Keratinocyte (primary cell): ENCODE measurements at regions not wholly inside any gene's neighbourhood (a gene's known extent, or its start where the extent isn't known, plus 50 kb on each side); places are given as distances from the start of the nearest gene placed in this dataset.

ENCODE experiments used
- DNase-seq: peaks from one replicate; pipeline ENCODE4 v3.0.0-alpha.2; 2011; ENCODE audit warnings: low read depth, missing footprints, low spot score
- FAIRE-seq: peaks from 2 replicates; lab custom pipeline; 2011; peaks lifted over from hg19 to GRCh38; lab: Jason Lieb, UNC
- H2AFZ ChIP-seq: 2 replicates; pipeline ENCODE4 v1.6.0; 2012; ENCODE audit warnings: low read length, control low read depth, inconsistent platforms; ENCODE audit not compliant: control insufficient read depth
- H3K27ac ChIP-seq: 2 replicates; pipeline ENCODE4 v1.5.1; 2011; ENCODE audit warnings: low read length; ENCODE audit not compliant: control insufficient read depth, insufficient read depth
- H3K27me3 ChIP-seq: 3 replicates; pipeline ENCODE4 v1.6.0; 2011; ENCODE audit warnings: low read length; ENCODE audit not compliant: control insufficient read depth, insufficient read depth; ENCODE audit errors: extremely low read depth
- H3K36me3 ChIP-seq, 2 experiments: 2 replicates in 1 of 2; 3 replicates in 1 of 2; pipeline ENCODE4 v1.5.1; 2011; ENCODE audit warnings: low read length in 2 of 2, mild to moderate bottlenecking in 1 of 2; ENCODE audit not compliant: control insufficient read depth in 2 of 2, insufficient read depth in 2 of 2; ENCODE audit errors: extremely low read depth in 1 of 2
- H3K4me1 ChIP-seq: 3 replicates; pipeline ENCODE4 v1.5.1; 2011; ENCODE audit warnings: low read length; ENCODE audit not compliant: control insufficient read depth, insufficient read depth; ENCODE audit errors: extremely low read depth
- H3K4me2 ChIP-seq: 3 replicates; pipeline ENCODE4 v1.6.0; 2011; ENCODE audit warnings: low read depth, low read length; ENCODE audit not compliant: control insufficient read depth, insufficient read depth; ENCODE audit errors: extremely low read depth
- H3K4me3 ChIP-seq, 3 experiments: fragments of 200-600 bp in 1 of 3; sonication (generic) in 1 of 3; 2 replicates in 2 of 3; 3 replicates in 1 of 3; pipeline ENCODE4 v1.5.1; 2011 to 2016; ENCODE audit warnings: low read length in 3 of 3, mild to moderate bottlenecking in 3 of 3, control low read depth in 2 of 3, inconsistent platforms in 1 of 3, low read depth in 1 of 3, mixed read lengths in 1 of 3, mixed run types in 1 of 3, moderate library complexity in 1 of 3; ENCODE audit not compliant: control insufficient read depth in 2 of 3, insufficient read depth in 2 of 3; ENCODE audit errors: extremely low read depth in 1 of 3
- H3K79me2 ChIP-seq: 2 replicates; pipeline ENCODE4 v1.6.0; 2012; ENCODE audit warnings: low read length; ENCODE audit not compliant: control insufficient read depth, insufficient read depth
- H3K9ac ChIP-seq: 3 replicates; pipeline ENCODE4 v1.6.0; 2011; ENCODE audit warnings: low read length; ENCODE audit not compliant: control insufficient read depth, insufficient read depth; ENCODE audit errors: extremely low read depth
- H3K9me1 ChIP-seq: 3 replicates; pipeline ENCODE4 v1.6.0; 2011; ENCODE audit warnings: low read length; ENCODE audit not compliant: control insufficient read depth, insufficient read depth; ENCODE audit errors: extremely low read depth
- H3K9me3 ChIP-seq: 2 replicates; pipeline ENCODE4 v1.5.1; 2012; ENCODE audit warnings: low read depth, low read length; ENCODE audit not compliant: control insufficient read depth
- H4K20me1 ChIP-seq: 3 replicates; pipeline ENCODE4 v1.6.0; 2011; ENCODE audit warnings: low read length; ENCODE audit not compliant: control insufficient read depth, insufficient read depth; ENCODE audit errors: extremely low read depth
- EZH2 ChIP-seq: IDR thresholded peaks from one replicate; pipeline ENCODE4 v1.6.1; 2012; ENCODE audit warnings: inconsistent platforms, mild to moderate bottlenecking, low read length, moderate library complexity
- dilution Hi-C: fragments of 300-500 bp; cut with MboI; formaldehyde crosslinking; loops from one replicate; pipeline ENCODE4 v1.7.0; 2020; ENCODE audit warnings: low sequenced_read_pairs; ENCODE audit not compliant: extremely low pct_ligation_motif_present
- TF ChIP-seq, protein P1 (sequence below), 3 experiments: IDR thresholded peaks in 1 of 3; conservative IDR thresholded peaks in 1 of 3; optimal IDR thresholded peaks in 1 of 3; 2 replicates in 2 of 3; 3 replicates in 1 of 3; pipeline versions ENCODE3 to v1.5.1; 2011; ENCODE audit warnings: low read length in 3 of 3, mild to moderate bottlenecking in 3 of 3, moderate library complexity in 2 of 3, control low read depth in 1 of 3, inconsistent platforms in 1 of 3; ENCODE audit not compliant: insufficient read depth in 2 of 3; ENCODE audit errors: extremely low read depth in 1 of 3

DNA sequence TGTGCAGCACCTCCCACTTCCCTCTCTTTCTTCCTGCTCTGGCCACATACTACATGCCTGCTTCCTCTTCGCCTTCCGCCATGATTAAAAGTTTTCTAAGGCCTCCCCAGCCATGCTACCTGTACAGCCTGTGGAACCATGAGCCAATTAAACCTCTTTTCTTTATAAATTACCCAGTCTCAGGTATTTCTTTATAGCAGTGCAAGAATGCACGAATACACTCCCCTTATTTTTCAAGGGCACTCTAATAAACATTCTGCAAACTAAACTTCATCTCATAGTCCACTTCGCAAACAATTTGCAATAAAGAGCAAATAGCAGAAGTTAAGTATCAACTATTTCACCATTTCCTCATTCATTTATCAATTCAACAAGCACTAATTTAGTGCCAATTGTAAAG, 351.3 kb downstream of the PID1 start:
- Histone ChIP-seq H3K9ac (no peak overlapping the region), H3K4me2 (no peak overlapping the region), H3K79me2 (no peaks in the 10 kb centered on the region), H2AFZ (no peak overlapping the region), H3K27ac (no peak overlapping the region), H3K4me3 (no peak overlapping the region), H3K36me3 (no peaks in the 10 kb centered on the region), H3K9me3 (no peaks in the 10 kb centered on the region), H3K4me1 (no peaks in the 10 kb centered on the region), H3K9me1 (no peaks in the 10 kb centered on the region), H3K27me3 (no peaks in the 10 kb centered on the region), H4K20me1 (no peaks in the 10 kb centered on the region)
- FAIRE-seq (no peak), DNase-seq (no peak)
- TF ChIP-seq EZH2, result no peak
- TF ChIP-seq, protein P1, sequence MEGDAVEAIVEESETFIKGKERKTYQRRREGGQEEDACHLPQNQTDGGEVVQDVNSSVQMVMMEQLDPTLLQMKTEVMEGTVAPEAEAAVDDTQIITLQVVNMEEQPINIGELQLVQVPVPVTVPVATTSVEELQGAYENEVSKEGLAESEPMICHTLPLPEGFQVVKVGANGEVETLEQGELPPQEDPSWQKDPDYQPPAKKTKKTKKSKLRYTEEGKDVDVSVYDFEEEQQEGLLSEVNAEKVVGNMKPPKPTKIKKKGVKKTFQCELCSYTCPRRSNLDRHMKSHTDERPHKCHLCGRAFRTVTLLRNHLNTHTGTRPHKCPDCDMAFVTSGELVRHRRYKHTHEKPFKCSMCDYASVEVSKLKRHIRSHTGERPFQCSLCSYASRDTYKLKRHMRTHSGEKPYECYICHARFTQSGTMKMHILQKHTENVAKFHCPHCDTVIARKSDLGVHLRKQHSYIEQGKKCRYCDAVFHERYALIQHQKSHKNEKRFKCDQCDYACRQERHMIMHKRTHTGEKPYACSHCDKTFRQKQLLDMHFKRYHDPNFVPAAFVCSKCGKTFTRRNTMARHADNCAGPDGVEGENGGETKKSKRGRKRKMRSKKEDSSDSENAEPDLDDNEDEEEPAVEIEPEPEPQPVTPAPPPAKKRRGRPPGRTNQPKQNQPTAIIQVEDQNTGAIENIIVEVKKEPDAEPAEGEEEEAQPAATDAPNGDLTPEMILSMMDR (optimal IDR thresholded peaks at IDR 0.05 in 1 of 3, IDR thresholded peaks at IDR 0.05 in 1 of 3, conservative IDR thresholded peaks at IDR 0.05 in 1 of 3; ENCODE audit: extremely low read depth in 1 of 3, insufficient read depth in 2 of 3, low read length in 3 of 3), result no peak
- dilution Hi-C loops, result no loop called here

DNA sequence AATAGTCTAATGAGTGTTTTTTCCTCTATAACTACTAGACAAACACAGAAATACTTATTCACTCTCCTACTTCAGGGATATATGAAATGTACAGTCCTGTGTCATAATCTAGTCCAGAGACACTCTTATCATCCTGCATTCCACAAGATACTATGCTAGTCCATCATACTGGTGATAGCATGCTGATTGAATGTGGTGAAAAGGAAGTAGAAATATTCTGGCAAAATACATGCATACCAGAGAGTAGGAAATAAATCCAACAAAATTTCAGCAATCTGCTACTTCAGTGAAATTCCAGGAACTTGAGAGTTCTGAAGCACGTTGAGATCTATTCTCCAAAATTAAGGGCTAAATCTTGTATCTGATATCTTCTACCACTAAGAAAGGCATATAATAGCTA, 353.9 kb downstream of the PID1 start:
- no peak overlapping the region for H3K27ac ChIP-seq

More for the DNA sequence above, 353.9 kb downstream of the PID1 start:
- no peak for TF ChIP-seq EZH2
- TF ChIP-seq, protein P1 (optimal IDR thresholded peaks at IDR 0.05 in 1 of 3, IDR thresholded peaks at IDR 0.05 in 1 of 3, conservative IDR thresholded peaks at IDR 0.05 in 1 of 3; ENCODE audit: extremely low read depth in 1 of 3, insufficient read depth in 2 of 3, low read length in 3 of 3), result no peak
- H3K9me3 ChIP-seq, result no peaks in the 10 kb centered on the region
- dilution Hi-C loops, result no loop called here
- no peak overlapping the region for H3K9ac ChIP-seq
- H3K27me3 ChIP-seq, result no peaks in the 10 kb centered on the region
- H3K79me2 ChIP-seq, result no peaks in the 10 kb centered on the region
- no peaks in the 10 kb centered on the region for H3K36me3 ChIP-seq
- no peaks in the 10 kb centered on the region for H4K20me1 ChIP-seq
- H3K9me1 ChIP-seq, result no peaks in the 10 kb centered on the region
- FAIRE-seq (no peak), DNase-seq (no peak)
- H3K4me2 ChIP-seq, result no peak overlapping the region
- no peaks in the 10 kb centered on the region for H3K4me1 ChIP-seq
- no peak overlapping the region for H3K4me3 ChIP-seq
- no peak overlapping the region for H2AFZ ChIP-seq
